ENCODE measurements at regions not wholly inside any gene's neighbourhood (a gene's known extent, or its start where the extent isn't known, plus 50 kb on each side); places are given as distances from the start of the nearest gene placed in this dataset.
"Not testable (repeated sequence)": the region's sequence is repeated elsewhere in the genome, so short reads cannot be mapped to it uniquely, and the experiment has no call there.

GRCh38 chr17:72467841-72468653, 347.2 kb downstream of the SOX9 start:
- FAIRE-seq: no peak
- TF ChIP-seq, protein P1, sequence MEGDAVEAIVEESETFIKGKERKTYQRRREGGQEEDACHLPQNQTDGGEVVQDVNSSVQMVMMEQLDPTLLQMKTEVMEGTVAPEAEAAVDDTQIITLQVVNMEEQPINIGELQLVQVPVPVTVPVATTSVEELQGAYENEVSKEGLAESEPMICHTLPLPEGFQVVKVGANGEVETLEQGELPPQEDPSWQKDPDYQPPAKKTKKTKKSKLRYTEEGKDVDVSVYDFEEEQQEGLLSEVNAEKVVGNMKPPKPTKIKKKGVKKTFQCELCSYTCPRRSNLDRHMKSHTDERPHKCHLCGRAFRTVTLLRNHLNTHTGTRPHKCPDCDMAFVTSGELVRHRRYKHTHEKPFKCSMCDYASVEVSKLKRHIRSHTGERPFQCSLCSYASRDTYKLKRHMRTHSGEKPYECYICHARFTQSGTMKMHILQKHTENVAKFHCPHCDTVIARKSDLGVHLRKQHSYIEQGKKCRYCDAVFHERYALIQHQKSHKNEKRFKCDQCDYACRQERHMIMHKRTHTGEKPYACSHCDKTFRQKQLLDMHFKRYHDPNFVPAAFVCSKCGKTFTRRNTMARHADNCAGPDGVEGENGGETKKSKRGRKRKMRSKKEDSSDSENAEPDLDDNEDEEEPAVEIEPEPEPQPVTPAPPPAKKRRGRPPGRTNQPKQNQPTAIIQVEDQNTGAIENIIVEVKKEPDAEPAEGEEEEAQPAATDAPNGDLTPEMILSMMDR (IDR thresholded peaks at IDR 0.05; ENCODE audit: insufficient read depth, missing control alignments): no peak
- DNase-seq (ENCODE audit: insufficient read length, low spot score): no peak

DNA sequence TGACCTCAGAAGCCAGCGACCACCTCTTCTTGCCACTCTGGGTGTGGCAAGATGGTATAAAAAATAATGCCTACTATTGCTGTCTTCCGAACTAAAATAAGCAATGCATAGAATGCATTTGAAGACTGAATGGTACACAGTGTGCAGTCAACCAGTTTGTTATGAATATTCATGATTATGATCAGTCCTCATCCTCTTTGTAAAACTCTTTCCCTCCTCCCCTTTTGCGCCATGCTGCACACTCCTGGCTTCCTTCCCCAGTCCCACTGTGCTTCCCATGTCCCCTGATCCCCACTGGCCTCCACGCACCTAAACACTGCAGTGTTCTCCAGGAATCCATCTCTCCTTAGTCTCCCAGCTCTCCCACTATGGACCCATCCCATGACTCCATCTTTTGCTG, 348.0 kb downstream of the SOX9 start:
- DNase-seq (ENCODE audit: insufficient read length, low spot score) (no peak), FAIRE-seq (no peak)
- TF ChIP-seq, protein P1 (IDR thresholded peaks at IDR 0.05; ENCODE audit: insufficient read depth, missing control alignments): no peak

DNA sequence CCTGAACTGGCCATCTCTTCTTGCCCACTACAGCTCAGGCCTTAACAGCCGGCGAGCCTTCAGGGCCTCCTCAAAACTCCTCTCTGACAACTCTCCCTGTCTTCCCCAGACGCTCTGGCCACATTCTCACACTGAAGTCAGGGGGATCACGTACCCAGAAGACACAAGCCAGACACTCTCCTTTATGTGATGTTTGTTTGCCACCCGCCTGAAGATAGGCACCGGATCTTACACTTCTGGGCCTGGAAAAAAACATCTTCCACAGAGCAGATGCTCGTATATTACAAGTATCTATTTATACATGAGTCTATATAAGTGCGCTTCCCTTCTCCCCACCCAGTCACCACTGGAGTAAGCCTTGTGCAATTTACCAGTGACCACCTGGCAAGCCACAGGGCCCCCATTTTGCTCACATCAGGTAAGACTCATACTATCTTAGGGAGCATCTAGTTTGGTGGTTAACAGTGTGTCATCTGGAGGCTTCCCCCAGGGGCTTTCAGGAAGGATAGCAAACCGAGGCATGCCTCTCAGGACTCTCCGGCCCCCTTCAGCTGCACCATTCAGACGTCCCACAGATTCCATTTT, 349.4 kb downstream of the SOX9 start:
- FAIRE-seq (no peak), DNase-seq (ENCODE audit: insufficient read length, low spot score) (no peak)
- TF ChIP-seq, protein P1 (IDR thresholded peaks at IDR 0.05; ENCODE audit: insufficient read depth, missing control alignments): no peak

DNA sequence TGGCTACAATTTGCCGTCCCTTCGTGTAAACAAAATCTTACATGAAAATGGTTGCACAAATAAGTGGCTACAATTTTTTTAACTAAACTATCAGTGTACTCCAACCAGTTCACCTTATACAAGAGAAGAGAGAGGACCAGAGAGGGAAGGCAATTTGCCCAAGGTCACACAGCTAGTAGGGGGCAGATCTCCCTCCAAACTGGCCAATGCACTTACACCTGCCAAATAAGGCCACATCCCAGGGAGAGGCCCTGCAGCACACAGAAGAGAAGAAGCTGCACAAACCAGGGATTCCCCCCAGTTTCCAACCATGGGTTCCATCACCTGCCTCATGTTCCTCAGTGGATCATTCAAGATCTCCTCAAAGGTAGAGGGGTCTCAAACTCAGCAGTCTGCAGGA, 349.9 kb downstream of the SOX9 start:
- TF ChIP-seq, protein P1 (IDR thresholded peaks at IDR 0.05; ENCODE audit: insufficient read depth, missing control alignments): no peak
- DNase-seq (ENCODE audit: insufficient read length, low spot score): no peak
- FAIRE-seq: no peak

DNA sequence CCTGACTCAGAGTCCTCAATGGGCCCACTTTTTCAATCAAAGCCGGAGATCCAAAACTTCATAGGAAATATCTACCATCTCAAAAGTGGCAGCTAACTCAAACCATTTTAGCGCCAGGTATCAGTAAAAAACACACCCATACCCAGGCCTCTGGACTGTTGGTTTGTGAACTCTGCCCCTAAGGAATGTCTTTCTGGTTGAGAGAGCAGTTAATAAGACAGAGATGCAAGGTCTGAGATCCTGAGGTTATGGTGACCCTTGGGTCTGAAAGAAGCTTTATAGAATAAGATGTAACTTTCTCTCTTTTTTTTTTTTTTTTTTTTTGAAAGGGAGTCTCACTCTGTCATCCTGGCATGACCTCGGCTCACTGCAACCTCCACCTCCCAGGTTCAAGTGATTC, 350.5 kb downstream of the SOX9 start:
- FAIRE-seq: no peak
- TF ChIP-seq, protein P1 (IDR thresholded peaks at IDR 0.05; ENCODE audit: insufficient read depth, missing control alignments): no peak
- DNase-seq (ENCODE audit: insufficient read length, low spot score): no peak

- TF ChIP-seq, protein P1 (IDR thresholded peaks at IDR 0.05; ENCODE audit: insufficient read depth, missing control alignments): no peak
- FAIRE-seq: no peak
Measured at GRCh38 chr17:72472106-72472505, 351.3 kb downstream of the SOX9 start.

GRCh38 chr17:72472853-72473390, 352.1 kb downstream of the SOX9 start:
- not testable (repeated sequence) for DNase-seq (ENCODE audit: insufficient read length, low spot score); FAIRE-seq

More at GRCh38 chr17:72472106-72472505, 351.3 kb downstream of the SOX9 start:
- DNase-seq (ENCODE audit: insufficient read length, low spot score): no peak
